Stomach (tissue), 4 donors: ENCODE measurements at regions not wholly inside any gene's neighbourhood (a gene's known extent, or its start where the extent isn't known, plus 50 kb on each side); places are given as distances from the start of the nearest gene placed in this dataset.

Experiments
- CTCF ChIP-seq, 7 experiments: fragments of 450-650 bp in 4 of 7; fragments of 200-600 bp in 3 of 7; sonication (generic) in 3 of 7; IDR thresholded peaks; one replicate each; pipeline ENCODE4 v1.5.1; 2016 to 2019; ENCODE audit warnings: antibody characterized with exemption in 7 of 7, control low read depth in 2 of 7, mild to moderate bottlenecking in 1 of 7
- POLR2A ChIP-seq, 4 donors: fragments of 450-650 bp; IDR thresholded peaks; one replicate each; pipeline ENCODE4 v1.6.1; 2016; ENCODE audit warnings: antibody characterized with exemption in 4 of 4, control low read depth in 2 of 4, mild to moderate bottlenecking in 1 of 4, moderate library complexity in 1 of 4
- POLR2AphosphoS5 ChIP-seq, 3 donors: sonication (generic); formaldehyde crosslinking; IDR thresholded peaks; one replicate each; pipeline ENCODE4 v1.6.1; 2016; ENCODE audit warnings: antibody characterized with exemption in 3 of 3

DNA sequence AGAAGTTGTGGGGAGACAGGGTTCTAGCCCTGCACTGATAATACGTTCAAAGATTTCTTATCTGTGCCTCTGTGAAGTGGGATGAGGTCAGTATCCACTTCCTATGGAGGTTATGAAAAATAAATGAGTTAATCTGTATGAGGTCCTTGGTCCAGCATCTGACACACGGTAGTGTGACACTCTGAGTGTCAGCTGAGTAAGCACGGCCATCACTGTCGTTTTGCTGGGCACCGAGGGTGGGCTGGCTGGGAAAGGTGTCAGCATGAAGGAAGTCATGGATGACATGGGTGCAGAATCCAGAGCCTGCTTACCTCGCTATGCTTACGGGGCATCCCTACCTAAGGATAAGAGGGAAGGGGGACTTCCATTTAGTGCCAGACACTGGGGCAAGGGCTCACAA lies 150.3 kb downstream of the INHBB start:
- no peak for TF ChIP-seq POLR2AphosphoS5 (IDR thresholded peaks at IDR 0.05)
- TF ChIP-seq CTCF (IDR thresholded peaks at IDR 0.05) = no peak
- no peak for TF ChIP-seq POLR2A (IDR thresholded peaks at IDR 0.05)
